Ishikawa (cell line): ENCODE measurements at regions not wholly inside any gene's neighbourhood (a gene's known extent, or its start where the extent isn't known, plus 50 kb on each side); places are given as distances from the start of the nearest gene placed in this dataset.

Experiments used
- CEBPB ChIP-seq: IDR thresholded peaks from 2 replicates; pipeline ENCODE4 v1.6.1; 2012
- CREB1 ChIP-seq: IDR thresholded peaks from 2 replicates; pipeline ENCODE4 v1.6.1; 2012; ENCODE audit warnings: low read depth
- EGR1 ChIP-seq: IDR thresholded peaks from 2 replicates; pipeline ENCODE4 v1.6.1; 2012
- EP300 ChIP-seq: IDR thresholded peaks from 2 replicates; pipeline ENCODE4 v1.6.1; 2012; ENCODE audit warnings: borderline replicate concordance
- FOXM1 ChIP-seq: IDR thresholded peaks from 2 replicates; pipeline ENCODE4 v1.6.1; 2012; ENCODE audit warnings: low read depth, borderline replicate concordance
- RAD21 ChIP-seq: IDR thresholded peaks from 2 replicates; pipeline ENCODE4 v1.6.1; 2012; ENCODE audit warnings: low read depth
- TAF1 ChIP-seq: IDR thresholded peaks from 2 replicates; pipeline ENCODE4 v1.6.1; 2012; ENCODE audit warnings: low read depth, mild to moderate bottlenecking
- TCF12 ChIP-seq: IDR thresholded peaks from 2 replicates; pipeline ENCODE4 v1.6.1; 2012; ENCODE audit warnings: low read depth
- TEAD4 ChIP-seq: IDR thresholded peaks from 2 replicates; pipeline ENCODE4 v1.6.1; 2012
- YY1 ChIP-seq: IDR thresholded peaks from 2 replicates; pipeline ENCODE4 v1.6.1; 2012; ENCODE audit warnings: low read depth
- TF ChIP-seq, protein P1 (sequence below): IDR thresholded peaks from 2 replicates; pipeline ENCODE4 v1.6.1; 2012
- TF ChIP-seq, protein P2 (sequence below): IDR thresholded peaks from 2 replicates; pipeline ENCODE4 v1.6.1; 2012
- TF ChIP-seq, protein P3 (sequence below): IDR thresholded peaks from 2 replicates; pipeline ENCODE4 v1.6.1; 2012; ENCODE audit warnings: low read depth, mild to moderate bottlenecking

DNA sequence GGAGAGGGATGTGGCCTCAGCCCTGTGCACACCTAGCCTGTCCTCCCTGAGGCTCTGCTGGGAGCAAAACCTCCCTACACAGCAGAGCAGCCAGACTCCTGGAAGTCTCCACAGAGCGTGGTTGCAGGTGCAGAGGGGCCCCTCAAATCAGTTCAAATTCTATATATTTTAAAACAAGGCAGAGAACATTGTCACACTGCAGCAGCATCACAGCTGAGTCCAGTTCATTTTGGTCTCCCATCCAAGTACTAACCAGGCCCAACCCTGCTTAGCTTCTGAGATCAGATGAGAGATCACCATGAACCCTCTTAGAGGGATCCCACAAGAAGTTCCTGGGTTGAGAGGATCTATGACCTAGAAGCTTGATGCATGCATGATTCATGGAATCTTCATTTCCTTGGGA, 331.0 kb upstream of the RGMA start:
- no peak for TF ChIP-seq TCF12
- TF ChIP-seq EP300, result no peak
- no peak for TF ChIP-seq YY1
- TF ChIP-seq, protein P1, sequence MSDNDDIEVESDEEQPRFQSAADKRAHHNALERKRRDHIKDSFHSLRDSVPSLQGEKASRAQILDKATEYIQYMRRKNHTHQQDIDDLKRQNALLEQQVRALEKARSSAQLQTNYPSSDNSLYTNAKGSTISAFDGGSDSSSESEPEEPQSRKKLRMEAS, result no peak
- TF ChIP-seq, protein P2, sequence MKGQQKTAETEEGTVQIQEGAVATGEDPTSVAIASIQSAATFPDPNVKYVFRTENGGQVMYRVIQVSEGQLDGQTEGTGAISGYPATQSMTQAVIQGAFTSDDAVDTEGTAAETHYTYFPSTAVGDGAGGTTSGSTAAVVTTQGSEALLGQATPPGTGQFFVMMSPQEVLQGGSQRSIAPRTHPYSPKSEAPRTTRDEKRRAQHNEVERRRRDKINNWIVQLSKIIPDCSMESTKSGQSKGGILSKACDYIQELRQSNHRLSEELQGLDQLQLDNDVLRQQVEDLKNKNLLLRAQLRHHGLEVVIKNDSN, result no peak
- TF ChIP-seq TAF1, result no peak
- no peak for TF ChIP-seq CEBPB
- TF ChIP-seq, protein P3, sequence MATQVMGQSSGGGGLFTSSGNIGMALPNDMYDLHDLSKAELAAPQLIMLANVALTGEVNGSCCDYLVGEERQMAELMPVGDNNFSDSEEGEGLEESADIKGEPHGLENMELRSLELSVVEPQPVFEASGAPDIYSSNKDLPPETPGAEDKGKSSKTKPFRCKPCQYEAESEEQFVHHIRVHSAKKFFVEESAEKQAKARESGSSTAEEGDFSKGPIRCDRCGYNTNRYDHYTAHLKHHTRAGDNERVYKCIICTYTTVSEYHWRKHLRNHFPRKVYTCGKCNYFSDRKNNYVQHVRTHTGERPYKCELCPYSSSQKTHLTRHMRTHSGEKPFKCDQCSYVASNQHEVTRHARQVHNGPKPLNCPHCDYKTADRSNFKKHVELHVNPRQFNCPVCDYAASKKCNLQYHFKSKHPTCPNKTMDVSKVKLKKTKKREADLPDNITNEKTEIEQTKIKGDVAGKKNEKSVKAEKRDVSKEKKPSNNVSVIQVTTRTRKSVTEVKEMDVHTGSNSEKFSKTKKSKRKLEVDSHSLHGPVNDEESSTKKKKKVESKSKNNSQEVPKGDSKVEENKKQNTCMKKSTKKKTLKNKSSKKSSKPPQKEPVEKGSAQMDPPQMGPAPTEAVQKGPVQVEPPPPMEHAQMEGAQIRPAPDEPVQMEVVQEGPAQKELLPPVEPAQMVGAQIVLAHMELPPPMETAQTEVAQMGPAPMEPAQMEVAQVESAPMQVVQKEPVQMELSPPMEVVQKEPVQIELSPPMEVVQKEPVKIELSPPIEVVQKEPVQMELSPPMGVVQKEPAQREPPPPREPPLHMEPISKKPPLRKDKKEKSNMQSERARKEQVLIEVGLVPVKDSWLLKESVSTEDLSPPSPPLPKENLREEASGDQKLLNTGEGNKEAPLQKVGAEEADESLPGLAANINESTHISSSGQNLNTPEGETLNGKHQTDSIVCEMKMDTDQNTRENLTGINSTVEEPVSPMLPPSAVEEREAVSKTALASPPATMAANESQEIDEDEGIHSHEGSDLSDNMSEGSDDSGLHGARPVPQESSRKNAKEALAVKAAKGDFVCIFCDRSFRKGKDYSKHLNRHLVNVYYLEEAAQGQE, result no peak
- no peak for TF ChIP-seq FOXM1
- no peak for TF ChIP-seq RAD21
- TF ChIP-seq EGR1, result no peak
- no peak for TF ChIP-seq CREB1
- no peak for TF ChIP-seq TEAD4
